Renal cortex interstitium (tissue), 11 donors: ENCODE measurements at regions not wholly inside any gene's neighbourhood (a gene's known extent, or its start where the extent isn't known, plus 50 kb on each side); places are given as distances from the start of the nearest gene placed in this dataset.
"Not testable (repeated sequence)": the region's sequence is repeated elsewhere in the genome, so short reads cannot be mapped to it uniquely, and the experiment has no call there.

Experiments used
- DNase-seq, 11 donors: peaks; one replicate each; pipeline ENCODE4 v3.0.0-alpha.2; 2013; ENCODE audit warnings: low read depth in 9 of 11, low spot score in 4 of 11; ENCODE audit errors: extremely low read depth in 1 of 11

DNA sequence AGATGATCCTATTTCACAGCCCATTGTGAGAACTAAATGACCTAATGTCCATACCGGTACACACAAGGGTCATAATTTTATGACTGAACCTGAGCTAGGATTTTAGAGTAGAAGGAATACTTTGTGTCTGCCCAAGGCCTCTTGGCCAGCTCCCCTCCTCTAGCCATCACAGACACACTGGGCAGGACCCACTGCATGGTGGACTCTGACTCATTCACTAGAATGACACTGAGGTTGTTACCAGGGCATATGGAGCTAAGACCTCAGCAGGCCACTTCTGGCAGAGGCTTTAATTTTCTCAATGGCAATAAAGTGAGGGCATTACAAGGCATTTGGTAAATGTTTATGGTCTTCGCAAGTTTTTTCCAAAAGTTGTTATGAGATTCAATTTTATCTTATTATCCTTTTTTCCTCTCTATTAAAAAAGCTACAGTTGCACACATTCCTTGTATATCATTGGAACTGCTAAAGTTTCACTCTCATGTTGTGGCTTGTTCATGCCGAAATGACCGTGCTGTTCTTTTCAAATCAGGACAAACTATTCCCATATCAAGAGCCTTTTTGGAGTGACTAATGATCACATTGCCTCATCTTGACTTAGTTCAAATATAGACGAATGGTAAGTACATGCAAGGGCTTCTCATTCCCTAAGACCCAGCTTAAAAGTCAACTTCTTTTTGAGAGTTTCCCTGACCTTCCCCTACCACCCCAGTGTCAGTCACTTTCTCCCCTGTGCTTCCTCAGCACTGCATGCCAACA is 595.7 kb downstream of the ACTL7B start:
- no peak for DNase-seq

GRCh38 chr9:108258640-108259039 is 597.1 kb downstream of the ACTL7B start:
- DNase-seq: no peak

- DNase-seq: no peak
Measured at GRCh38 chr9:108257382-108257781, 598.4 kb downstream of the ACTL7B start.

DNA sequence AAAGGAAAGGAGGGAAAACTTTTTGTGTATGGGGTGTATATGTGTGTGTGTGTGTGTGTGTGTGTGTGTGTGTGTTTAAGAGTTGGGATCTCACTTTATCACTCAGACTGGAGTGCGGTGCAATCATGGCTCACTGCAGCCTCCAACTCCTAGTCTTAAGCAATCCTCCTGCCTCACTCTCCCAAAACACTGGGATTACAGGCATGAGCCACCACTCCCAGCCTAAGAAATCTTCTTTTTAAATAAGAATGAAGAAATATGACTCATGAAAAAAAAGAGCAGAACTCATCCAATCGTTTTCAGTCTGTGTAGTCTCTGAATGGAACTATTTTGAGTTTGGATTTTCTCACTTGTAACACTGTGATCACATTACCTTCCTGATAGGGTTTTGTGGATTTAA is 601.5 kb downstream of the ACTL7B start:
- no peak for DNase-seq

GRCh38 chr9:108247391-108247790 is 608.4 kb downstream of the ACTL7B start:
- not testable (repeated sequence) for DNase-seq

DNA sequence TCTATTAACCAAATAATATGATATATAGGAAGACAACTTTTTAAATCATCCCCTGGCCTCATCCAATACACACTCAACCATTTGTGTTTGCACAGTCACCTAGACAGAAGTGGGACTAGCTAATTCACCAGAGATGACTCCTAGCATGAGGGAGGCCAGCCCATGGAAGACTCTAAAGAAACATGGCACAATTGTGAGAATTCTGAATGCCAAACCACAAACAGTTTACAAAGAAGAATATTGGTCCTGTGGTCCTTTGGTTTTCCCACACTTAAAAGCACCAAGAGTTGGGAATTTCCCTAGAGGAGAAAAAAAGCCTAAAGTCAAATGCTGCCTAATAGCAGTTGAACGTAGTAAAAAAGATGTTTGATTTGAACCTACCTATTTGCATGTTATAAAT is 609.9 kb downstream of the ACTL7B start:
- DNase-seq: no peak

- no peak for DNase-seq
Measured at GRCh38 chr9:108245331-108245730, 610.5 kb downstream of the ACTL7B start.

DNA sequence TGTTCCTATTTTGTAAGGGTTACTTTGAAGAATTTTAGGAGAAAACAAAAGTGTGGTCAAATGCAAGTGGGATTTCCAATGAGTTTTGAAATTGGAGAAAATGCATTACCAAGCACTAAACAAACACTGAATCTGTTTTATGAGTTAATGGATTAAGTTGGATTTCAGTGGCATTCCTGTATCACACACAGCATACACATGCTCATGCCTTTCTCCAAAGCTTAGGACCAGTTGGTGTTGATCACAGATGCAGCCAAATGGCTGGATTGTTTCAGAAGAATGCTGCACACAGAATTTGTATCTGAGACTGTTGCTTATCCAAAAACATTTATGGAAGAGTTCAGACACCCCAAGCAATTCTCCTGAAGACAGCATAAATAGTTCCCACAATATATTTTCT is 611.1 kb downstream of the ACTL7B start:
- no peak for DNase-seq

GRCh38 chr9:108241384-108242073 is 614.3 kb downstream of the ACTL7B start:
- DNase-seq: no peak

GRCh38 chr9:108239696-108240321 is 616.0 kb downstream of the ACTL7B start:
- DNase-seq: no peak

GRCh38 chr9:108235609-108236008 is 620.2 kb downstream of the ACTL7B start:
- no peak for DNase-seq

- DNase-seq: no peak
Measured at GRCh38 chr9:108234811-108235210, 621.0 kb downstream of the ACTL7B start.

DNA sequence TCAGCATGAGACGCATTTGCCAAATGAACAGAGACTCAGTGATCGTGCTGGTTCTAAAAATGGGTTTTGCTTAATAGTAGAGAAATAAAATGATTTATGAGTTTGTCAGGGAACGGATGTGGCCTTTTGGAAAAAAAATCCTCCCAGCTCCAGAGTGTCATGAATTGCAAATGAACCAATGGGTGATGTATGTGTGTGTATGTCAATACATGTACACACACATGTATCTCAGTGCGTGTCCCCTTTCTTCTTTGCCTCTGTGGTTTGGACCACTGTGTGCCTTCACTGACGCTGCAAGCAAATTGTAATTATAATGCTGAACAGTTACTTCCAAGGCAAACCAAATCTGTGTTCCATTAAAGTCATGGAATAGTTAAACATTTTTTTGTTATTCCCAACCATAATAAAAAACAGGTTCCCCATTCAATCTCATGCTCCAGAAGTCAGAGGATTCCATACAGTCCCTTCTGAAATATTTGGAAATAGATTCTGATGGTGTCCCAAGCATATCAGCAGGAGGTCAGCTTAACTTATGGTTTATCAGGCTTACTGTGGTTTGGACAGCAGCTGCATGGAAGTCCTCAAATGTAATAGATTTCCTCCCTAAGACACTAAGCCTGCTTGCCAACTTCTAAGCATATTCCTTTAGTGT is 630.5 kb downstream of the ACTL7B start:
- no peak for DNase-seq

GRCh38 chr9:108224716-108225115 is 631.1 kb downstream of the ACTL7B start:
- DNase-seq: no peak

DNA sequence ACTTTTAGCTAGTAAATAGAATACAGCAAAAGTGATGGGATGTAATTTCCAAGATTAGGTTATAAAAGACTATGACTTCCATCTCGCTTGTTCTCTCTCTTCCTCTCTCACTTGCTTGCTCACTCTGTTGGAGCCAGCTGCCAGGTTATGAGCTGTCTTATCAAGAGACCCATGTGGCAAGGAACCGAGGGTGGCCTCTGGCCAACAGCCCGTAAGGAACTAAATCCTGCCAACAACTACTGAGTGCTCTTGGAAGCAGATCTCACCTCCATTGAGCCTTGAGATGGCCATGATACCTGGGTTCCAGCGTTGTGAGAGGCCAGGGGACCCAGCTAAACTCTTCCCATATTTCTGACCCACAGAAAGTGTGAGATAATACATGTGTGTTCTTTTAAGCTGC is 636.1 kb downstream of the ACTL7B start:
- no peak for DNase-seq

GRCh38 chr9:108217431-108218349 is 638.1 kb downstream of the ACTL7B start:
- DNase-seq: peak; percentile 49 to 81 (median 71)

DNA sequence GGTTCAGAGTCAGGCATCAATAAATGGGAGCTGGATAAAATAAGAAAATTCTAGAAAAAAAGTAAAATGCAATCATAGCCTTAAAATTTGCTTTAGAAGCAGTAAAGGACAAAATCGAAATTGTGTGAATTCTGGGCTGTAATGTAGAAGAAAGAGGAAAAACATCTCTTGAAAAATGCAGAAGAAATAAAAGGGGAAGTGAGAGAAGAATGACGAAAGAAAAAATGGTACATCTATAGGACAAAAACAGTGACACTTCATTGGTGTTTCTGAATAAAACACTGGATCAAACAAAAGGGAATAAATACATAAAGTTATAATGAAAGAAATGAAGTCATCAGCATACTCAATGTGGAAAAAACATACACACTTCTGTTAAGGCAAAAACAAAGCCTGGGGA is 642.3 kb downstream of the ACTL7B start:
- no peak for DNase-seq

DNA sequence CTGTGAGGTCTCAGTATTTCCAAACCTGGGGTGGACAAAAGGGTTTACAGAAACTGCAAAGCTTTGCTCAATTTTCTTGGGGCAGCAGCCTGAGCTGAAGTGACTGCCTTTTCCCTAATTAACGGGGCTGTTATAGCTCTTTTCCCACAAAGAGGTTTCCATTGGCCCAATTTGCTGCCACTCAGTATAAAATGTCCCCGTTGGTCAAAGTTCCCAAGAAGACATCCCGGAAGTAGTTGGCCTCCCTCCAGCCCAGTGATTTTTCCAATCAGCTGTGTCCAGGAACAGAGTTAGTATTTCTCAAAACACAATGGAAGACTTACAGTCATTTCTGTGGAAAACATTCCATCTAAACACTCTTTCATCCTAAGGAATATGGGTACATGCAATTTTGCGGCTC is 643.6 kb downstream of the ACTL7B start:
- DNase-seq: no peak

DNA sequence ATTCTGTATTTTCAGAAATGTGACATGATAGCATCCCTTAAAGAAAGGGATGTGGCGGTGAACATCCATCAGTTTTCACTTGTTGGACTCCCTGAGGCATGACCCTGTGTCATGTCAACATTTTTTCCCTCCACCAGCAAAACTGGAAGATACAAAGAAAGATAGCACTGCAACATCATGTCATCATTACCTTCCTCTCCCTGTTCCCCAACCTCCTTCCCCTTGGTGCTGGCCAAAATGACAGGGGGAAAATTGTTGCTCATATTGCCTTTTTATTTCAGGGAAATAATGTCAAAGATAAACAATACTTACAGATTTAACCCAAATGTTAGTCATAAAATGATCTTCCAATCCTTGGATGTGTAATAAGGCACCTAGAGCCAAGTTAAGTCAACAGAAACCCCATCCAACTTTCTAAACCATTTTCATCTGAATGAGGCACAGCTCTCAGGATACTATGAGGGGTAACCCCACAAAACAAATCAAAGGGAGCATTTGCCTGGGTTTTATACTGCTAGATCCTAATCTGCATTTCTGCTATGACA is 644.3 kb downstream of the ACTL7B start:
- no peak for DNase-seq
